ENCODE measurements at regions not wholly inside any gene's neighbourhood (a gene's known extent, or its start where the extent isn't known, plus 50 kb on each side); places are given as distances from the start of the nearest gene placed in this dataset.

DNA sequence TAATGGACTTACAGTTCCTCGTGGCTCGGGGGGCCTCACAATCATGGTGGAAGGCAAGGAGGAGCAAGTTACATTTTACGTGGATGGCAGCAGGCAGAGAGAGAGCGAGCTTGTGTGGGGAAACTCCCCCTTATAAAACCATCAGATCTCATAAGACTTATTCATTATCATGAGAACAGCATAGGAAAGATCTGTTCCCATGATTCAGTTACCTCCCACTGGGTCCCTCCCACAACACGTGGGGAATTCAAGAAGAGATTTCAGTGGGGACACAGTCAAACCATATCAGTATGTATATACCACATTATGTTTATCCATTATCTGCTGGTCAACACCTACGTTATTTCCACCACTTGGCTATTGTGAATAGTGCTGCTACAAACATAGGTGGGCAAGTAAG is 352.3 kb upstream of the B3GALT2 start:
- no TSS peak for BruUV-seq (replicated peaks)
- H3K27me3 ChIP-seq (replicated peaks in 1 of 2; ENCODE audit: control insufficient read depth in 2 of 2, insufficient read depth in 2 of 2, low read length in 1 of 2), result peaks cover 0 to 2% of the 10 kb centered on the region in 2 experiments; a peak in 1 of 4 replicates
- no peak overlapping the region for H3K9ac ChIP-seq (ENCODE audit: control insufficient read depth, insufficient read depth, low read length)
- no peaks in the 10 kb centered on the region for H3K9me3 ChIP-seq (replicated peaks; ENCODE audit: control insufficient read depth, insufficient read depth, low read length)
- H3K79me2 ChIP-seq (ENCODE audit: control insufficient read depth, insufficient read depth, low read length), result no peaks in the 10 kb centered on the region
- no peak overlapping the region for H3K27ac ChIP-seq (ENCODE audit: control insufficient read depth, insufficient read depth)
- H4K20me1 ChIP-seq (ENCODE audit: control insufficient read depth, insufficient read depth), result no peaks in the 10 kb centered on the region
- intact Hi-C loops (cut with micrococcal nuclease; ENCODE audit: unreplicated experiment) (loop anchor here (10.0 kb wide), 1 partner anchor 354 kb away; the partner anchor contains the start of gene B3GALT2), in situ Hi-C loops (cut with MboI) (no loop called here)
- peaks cover 30% of the 10 kb centered on the region for H3K4me1 ChIP-seq (ENCODE audit: control insufficient read depth, insufficient read depth, low read length)
- FAIRE-seq (no peak), DNase-seq (ENCODE audit: low read depth, low spot score) (no peak), ATAC-seq (no peak)
- TF ChIP-seq PML (IDR thresholded peaks at IDR 0.05; ENCODE audit: low read length), result no peak
- no peak for TF ChIP-seq TAF1 (IDR thresholded peaks at IDR 0.05; ENCODE audit: borderline replicate concordance, low read depth, low read length)
- TF ChIP-seq, protein P1, sequence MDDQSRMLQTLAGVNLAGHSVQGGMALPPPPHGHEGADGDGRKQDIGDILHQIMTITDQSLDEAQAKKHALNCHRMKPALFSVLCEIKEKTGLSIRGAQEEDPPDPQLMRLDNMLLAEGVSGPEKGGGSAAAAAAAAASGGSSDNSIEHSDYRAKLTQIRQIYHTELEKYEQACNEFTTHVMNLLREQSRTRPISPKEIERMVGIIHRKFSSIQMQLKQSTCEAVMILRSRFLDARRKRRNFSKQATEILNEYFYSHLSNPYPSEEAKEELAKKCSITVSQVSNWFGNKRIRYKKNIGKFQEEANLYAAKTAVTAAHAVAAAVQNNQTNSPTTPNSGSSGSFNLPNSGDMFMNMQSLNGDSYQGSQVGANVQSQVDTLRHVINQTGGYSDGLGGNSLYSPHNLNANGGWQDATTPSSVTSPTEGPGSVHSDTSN (IDR thresholded peaks at IDR 0.05; ENCODE audit: insufficient replicate concordance, low read depth, low read length), result no peak
- TF ChIP-seq IKZF2 (IDR thresholded peaks at IDR 0.05), result no peak
- no peak for TF ChIP-seq SIN3A (IDR thresholded peaks at IDR 0.05; ENCODE audit: low read depth, low read length)
- TF ChIP-seq, protein P2, sequence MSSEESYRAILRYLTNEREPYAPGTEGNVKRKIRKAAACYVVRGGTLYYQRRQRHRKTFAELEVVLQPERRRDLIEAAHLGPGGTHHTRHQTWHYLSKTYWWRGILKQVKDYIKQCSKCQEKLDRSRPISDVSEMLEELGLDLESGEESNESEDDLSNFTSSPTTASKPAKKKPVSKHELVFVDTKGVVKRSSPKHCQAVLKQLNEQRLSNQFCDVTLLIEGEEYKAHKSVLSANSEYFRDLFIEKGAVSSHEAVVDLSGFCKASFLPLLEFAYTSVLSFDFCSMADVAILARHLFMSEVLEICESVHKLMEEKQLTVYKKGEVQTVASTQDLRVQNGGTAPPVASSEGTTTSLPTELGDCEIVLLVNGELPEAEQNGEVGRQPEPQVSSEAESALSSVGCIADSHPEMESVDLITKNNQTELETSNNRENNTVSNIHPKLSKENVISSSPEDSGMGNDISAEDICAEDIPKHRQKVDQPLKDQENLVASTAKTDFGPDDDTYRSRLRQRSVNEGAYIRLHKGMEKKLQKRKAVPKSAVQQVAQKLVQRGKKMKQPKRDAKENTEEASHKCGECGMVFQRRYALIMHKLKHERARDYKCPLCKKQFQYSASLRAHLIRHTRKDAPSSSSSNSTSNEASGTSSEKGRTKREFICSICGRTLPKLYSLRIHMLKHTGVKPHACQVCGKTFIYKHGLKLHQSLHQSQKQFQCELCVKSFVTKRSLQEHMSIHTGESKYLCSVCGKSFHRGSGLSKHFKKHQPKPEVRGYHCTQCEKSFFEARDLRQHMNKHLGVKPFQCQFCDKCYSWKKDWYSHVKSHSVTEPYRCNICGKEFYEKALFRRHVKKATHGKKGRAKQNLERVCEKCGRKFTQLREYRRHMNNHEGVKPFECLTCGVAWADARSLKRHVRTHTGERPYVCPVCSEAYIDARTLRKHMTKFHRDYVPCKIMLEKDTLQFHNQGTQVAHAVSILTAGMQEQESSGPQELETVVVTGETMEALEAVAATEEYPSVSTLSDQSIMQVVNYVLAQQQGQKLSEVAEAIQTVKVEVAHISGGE (CRISPR knock-in tag; IDR thresholded peaks at IDR 0.05), result no peak
- TF ChIP-seq BRCA1 (IDR thresholded peaks at IDR 0.05; ENCODE audit: low read depth, low read length), result no peak
- TF ChIP-seq ZZZ3 (IDR thresholded peaks at IDR 0.05; ENCODE audit: control insufficient read depth, insufficient read length, low read depth), result no peak
- no peak for TF ChIP-seq NKRF (conservative IDR thresholded peaks at IDR 0.05)
- TF ChIP-seq NFXL1 (IDR thresholded peaks at IDR 0.05; ENCODE audit: borderline replicate concordance), result no peak
- H3K36me3 ChIP-seq (ENCODE audit: control insufficient read depth in 2 of 2, insufficient read depth in 2 of 2, low read length in 1 of 2), result no peaks in the 10 kb centered on the region
- POLR2A ChIA-PET, result no interaction called here
- CTCF ChIA-PET, result no interaction called here
- SMC1A ChIA-PET (ENCODE audit: uncharacterized antibody, unreplicated experiment), result interaction anchor here (1.5 kb wide), 1 partner anchor 11 kb away, joined by 6 read pairs; no protein-coding TSS in a partner anchor
- 85% methylated on average over 6 of the region's 6 CpGs for WGBS (ENCODE audit: insufficient coverage, insufficient replicate concordance, low lambda C conversion rate, missing lambda C conversion rate)
- RAD21 ChIA-PET (ENCODE audit: unreplicated experiment), result no interaction called here
- H2AFZ ChIP-seq (ENCODE audit: control insufficient read depth, low read depth, low read length), result no peak overlapping the region
- no peak overlapping the region for H3K4me3 ChIP-seq
- H3K4me2 ChIP-seq (ENCODE audit: control insufficient read depth, insufficient read depth), result no peak overlapping the region
